ENCODE measurements at regions not wholly inside any gene's neighbourhood (a gene's known extent, or its start where the extent isn't known, plus 50 kb on each side); places are given as distances from the start of the nearest gene placed in this dataset.

DNA sequence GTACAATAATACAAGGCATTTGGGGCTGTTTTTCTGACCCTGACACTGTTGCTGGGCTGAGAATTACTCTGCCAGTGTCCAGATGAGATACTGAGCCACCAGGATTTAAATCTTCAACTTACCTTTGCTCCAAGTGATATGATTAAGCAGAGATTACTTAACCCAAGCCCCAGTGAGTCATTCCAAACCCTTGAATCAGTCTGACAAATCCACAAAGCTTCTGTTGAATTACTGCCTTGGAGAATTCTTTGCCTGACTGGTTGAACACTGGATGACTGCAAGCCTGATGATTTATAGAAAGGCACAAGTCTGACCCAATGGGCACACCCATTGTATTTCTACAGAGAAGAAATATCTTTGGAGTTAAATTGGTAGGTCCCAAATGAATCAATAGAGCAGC is 88.2 kb upstream of the TSC22D2 start:
- intact Hi-C loops (cut with micrococcal nuclease): no loop called here
- Mint-ChIP-seq H3K36me3 (ENCODE audit: insufficient read depth, unreplicated experiment) (no peaks in the 10 kb centered on the region), H3K4me3 (ENCODE audit: unreplicated experiment) (no peak overlapping the region), H3K9me3 (ENCODE audit: unreplicated experiment) (no peaks in the 10 kb centered on the region), H3K27me3 (ENCODE audit: insufficient read depth, unreplicated experiment) (no peaks in the 10 kb centered on the region), H3K4me1 (ENCODE audit: insufficient read depth, unreplicated experiment) (peaks cover 22% of the 10 kb centered on the region), H3K27ac (ENCODE audit: low read depth, unreplicated experiment) (no peak overlapping the region)
- no TSS peak for BruUV-seq (replicated peaks)
- peak; percentile 97 for DNase-seq (ENCODE audit: unreplicated experiment)
- POLR2A ChIA-PET: interaction anchor here (0.6 to 3.9 kb wide), 18 partner anchors 12 to 610 kb away, joined by 3 to 25 read pairs (median 4); partner anchors contain the start of genes EIF2A, SERP1 and TSC22D2
- no peak for TF ChIP-seq CTCF (IDR thresholded peaks at IDR 0.05; ENCODE audit: unreplicated experiment)
- CTCF ChIA-PET: interaction anchor here (0.6 to 1.1 kb wide), 5 partner anchors 13 to 597 kb away, joined by 3 to 5 read pairs (median 3); no protein-coding TSS in a partner anchor

- Mint-ChIP-seq H3K27me3 (ENCODE audit: insufficient read depth, unreplicated experiment) (no peaks in the 10 kb centered on the region), H3K36me3 (ENCODE audit: insufficient read depth, unreplicated experiment) (no peaks in the 10 kb centered on the region), H3K4me1 (ENCODE audit: insufficient read depth, unreplicated experiment) (peaks cover 22% of the 10 kb centered on the region), H3K9me3 (ENCODE audit: unreplicated experiment) (no peaks in the 10 kb centered on the region), H3K27ac (ENCODE audit: low read depth, unreplicated experiment) (no peak overlapping the region), H3K4me3 (ENCODE audit: unreplicated experiment) (no peak overlapping the region)
- CTCF ChIA-PET: interaction anchor here (0.5 to 1.0 kb wide), 3 partner anchors 29 to 52 kb away, joined by 3 to 5 read pairs (median 3); no protein-coding TSS in a partner anchor
- intact Hi-C loops (cut with micrococcal nuclease): no loop called here
- no TSS peak for BruUV-seq (replicated peaks)
- peak; percentile 22 for DNase-seq (ENCODE audit: unreplicated experiment)
- POLR2A ChIA-PET: interaction anchor here (0.6 to 1.0 kb wide), 3 partner anchors 44 to 178 kb away, joined by 3 to 5 read pairs (median 3); no protein-coding TSS in a partner anchor
- no peak for TF ChIP-seq CTCF (IDR thresholded peaks at IDR 0.05; ENCODE audit: unreplicated experiment)
Measured at GRCh38 chr3:150317469-150317868, 90.6 kb upstream of the TSC22D2 start.

GRCh38 chr3:150315721-150316120 is 92.4 kb upstream of the TSC22D2 start:
- no peak overlapping the region for H3K4me3 Mint-ChIP-seq (ENCODE audit: unreplicated experiment)
- no peak for DNase-seq (ENCODE audit: unreplicated experiment)
- intact Hi-C loops (cut with micrococcal nuclease): no loop called here
- H3K36me3 Mint-ChIP-seq (ENCODE audit: insufficient read depth, unreplicated experiment): no peaks in the 10 kb centered on the region
- H3K27ac Mint-ChIP-seq (ENCODE audit: low read depth, unreplicated experiment): no peak overlapping the region
- no peaks in the 10 kb centered on the region for H3K27me3 Mint-ChIP-seq (ENCODE audit: insufficient read depth, unreplicated experiment)
- peaks cover 13% of the 10 kb centered on the region for H3K4me1 Mint-ChIP-seq (ENCODE audit: insufficient read depth, unreplicated experiment)
- ChIA-PET CTCF (interaction anchor here (0.7 to 2.1 kb wide), 6 partner anchors 14 to 94 kb away, joined by 3 to 10 read pairs (median 4); partner anchors contain the start of gene TSC22D2), POLR2A (interaction anchor here (0.7 to 1.7 kb wide), 3 partner anchors 10 to 33 kb away, joined by 3 to 4 read pairs (median 4); no protein-coding TSS in a partner anchor)
- no peaks in the 10 kb centered on the region for H3K9me3 Mint-ChIP-seq (ENCODE audit: unreplicated experiment)
- BruUV-seq (replicated peaks): no TSS peak
- TF ChIP-seq CTCF (IDR thresholded peaks at IDR 0.05; ENCODE audit: unreplicated experiment): no peak

GRCh38 chr3:150314248-150315004 is 93.7 kb upstream of the TSC22D2 start:
- H3K4me3 Mint-ChIP-seq (ENCODE audit: unreplicated experiment): no peak overlapping the region
- DNase-seq (ENCODE audit: unreplicated experiment): no peak

More at GRCh38 chr3:150314248-150315004, 93.7 kb upstream of the TSC22D2 start:
- ChIA-PET CTCF (interaction anchor here (0.5 to 2.1 kb wide), 4 partner anchors 17 to 147 kb away, joined by 5 to 10 read pairs (median 6); partner anchors contain the start of gene TSC22D2), POLR2A (interaction anchor here (1.7 kb wide), 1 partner anchor 35 kb away, joined by 4 read pairs; no protein-coding TSS in a partner anchor)
- Mint-ChIP-seq H3K36me3 (ENCODE audit: insufficient read depth, unreplicated experiment) (no peaks in the 10 kb centered on the region), H3K4me1 (ENCODE audit: insufficient read depth, unreplicated experiment) (peaks cover 5% of the 10 kb centered on the region), H3K9me3 (ENCODE audit: unreplicated experiment) (no peaks in the 10 kb centered on the region), H3K27me3 (ENCODE audit: insufficient read depth, unreplicated experiment) (no peaks in the 10 kb centered on the region), H3K27ac (ENCODE audit: low read depth, unreplicated experiment) (no peak overlapping the region)
- no peak for TF ChIP-seq CTCF (IDR thresholded peaks at IDR 0.05; ENCODE audit: unreplicated experiment)
- intact Hi-C loops (cut with micrococcal nuclease): no loop called here
- no TSS peak for BruUV-seq (replicated peaks)
